HG03439 (cell line): ENCODE measurements at regions not wholly inside any gene's neighbourhood (a gene's known extent, or its start where the extent isn't known, plus 50 kb on each side); places are given as distances from the start of the nearest gene placed in this dataset.

ENCODE experiments used
- ATAC-seq: cut with Tn5 transposase; IDR thresholded peaks from one replicate; pipeline ENCODE4 v1.9.1; 2021; ENCODE audit warnings: mild to moderate bottlenecking, moderate library complexity; ENCODE audit not compliant: unreplicated experiment

GRCh38 chr4:188534297-188534696, 395.1 kb downstream of the TRIML1 start:
- no peak for ATAC-seq

- no peak for ATAC-seq
Measured at GRCh38 chr4:188534917-188535316, 395.7 kb downstream of the TRIML1 start.

- ATAC-seq = no peak
Measured at GRCh38 chr4:188536826-188537225, 397.6 kb downstream of the TRIML1 start.

GRCh38 chr4:188550296-188550695, 411.1 kb downstream of the TRIML1 start:
- ATAC-seq = no peak

- no peak for ATAC-seq
Measured at GRCh38 chr4:188551156-188551555, 411.9 kb downstream of the TRIML1 start.

- ATAC-seq = no peak
Measured at GRCh38 chr4:188552741-188553275, 413.6 kb downstream of the TRIML1 start.

GRCh38 chr4:188554413-188554812, 415.2 kb downstream of the TRIML1 start:
- ATAC-seq = no peak

GRCh38 chr4:188573104-188573503, 433.9 kb downstream of the TRIML1 start:
- no peak for ATAC-seq

- ATAC-seq = no peak
Measured at GRCh38 chr4:188578657-188579056, 439.4 kb downstream of the TRIML1 start.

GRCh38 chr4:188596021-188596420, 456.8 kb downstream of the TRIML1 start:
- ATAC-seq = no peak

GRCh38 chr4:188603646-188604045, 464.4 kb downstream of the TRIML1 start:
- no peak for ATAC-seq

GRCh38 chr4:188606635-188607034, 467.4 kb downstream of the TRIML1 start:
- no peak for ATAC-seq

GRCh38 chr4:188611143-188611542, 471.9 kb downstream of the TRIML1 start:
- no peak for ATAC-seq

GRCh38 chr4:188612659-188613058, 473.4 kb downstream of the TRIML1 start:
- ATAC-seq = no peak

- no peak for ATAC-seq
Measured at GRCh38 chr4:188613976-188614375, 474.7 kb downstream of the TRIML1 start.

- ATAC-seq = no peak
Measured at GRCh38 chr4:188619456-188620149, 480.4 kb downstream of the TRIML1 start.

GRCh38 chr4:188620608-188621007, 481.4 kb downstream of the TRIML1 start:
- ATAC-seq = no peak

- no peak for ATAC-seq
Measured at GRCh38 chr4:188623314-188623854, 484.1 kb downstream of the TRIML1 start.

GRCh38 chr4:188624370-188624769, 485.1 kb downstream of the TRIML1 start:
- no peak for ATAC-seq

- no peak for ATAC-seq
Measured at GRCh38 chr4:188627892-188628291, 488.7 kb downstream of the TRIML1 start.

- ATAC-seq = no peak
Measured at GRCh38 chr4:188639479-188640100, 500.3 kb downstream of the TRIML1 start.

- ATAC-seq = no peak
Measured at GRCh38 chr4:188647820-188648370, 508.7 kb downstream of the TRIML1 start.
